22Rv1 (cell line): ENCODE measurements at regions not wholly inside any gene's neighbourhood (a gene's known extent, or its start where the extent isn't known, plus 50 kb on each side); places are given as distances from the start of the nearest gene placed in this dataset.

Experiments used
- ZFX ChIP-seq: fragments of 450-650 bp; IDR thresholded peaks from 2 replicates; pipeline ENCODE4 v1.6.1; 2017; ENCODE audit warnings: antibody characterized with exemption, borderline replicate concordance
- TF ChIP-seq, protein P1 (sequence below): fragments of 450-650 bp; IDR thresholded peaks from 2 replicates; pipeline ENCODE4 v1.5.1; 2017; ENCODE audit warnings: mild to moderate bottlenecking

DNA sequence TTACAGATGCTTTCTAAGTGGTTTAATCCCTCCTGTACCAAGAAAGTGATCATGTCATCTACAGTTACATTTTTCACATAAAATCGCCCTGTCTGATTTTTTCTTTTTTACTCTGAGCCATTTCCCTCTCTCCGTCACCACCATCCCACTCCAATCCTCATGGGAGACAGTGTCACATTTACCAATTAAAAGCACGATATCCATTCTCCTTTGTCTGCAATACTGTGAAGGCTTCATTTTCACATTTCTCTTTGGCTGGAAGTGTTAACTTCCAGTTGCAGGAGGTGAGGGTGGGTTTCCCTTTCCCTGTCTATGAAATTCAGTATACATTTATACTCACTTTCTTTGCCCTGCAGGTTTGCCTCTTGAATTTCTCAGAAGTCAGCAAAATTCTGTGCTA, 372.7 kb upstream of the CNR1 start:
- TF ChIP-seq, protein P1, sequence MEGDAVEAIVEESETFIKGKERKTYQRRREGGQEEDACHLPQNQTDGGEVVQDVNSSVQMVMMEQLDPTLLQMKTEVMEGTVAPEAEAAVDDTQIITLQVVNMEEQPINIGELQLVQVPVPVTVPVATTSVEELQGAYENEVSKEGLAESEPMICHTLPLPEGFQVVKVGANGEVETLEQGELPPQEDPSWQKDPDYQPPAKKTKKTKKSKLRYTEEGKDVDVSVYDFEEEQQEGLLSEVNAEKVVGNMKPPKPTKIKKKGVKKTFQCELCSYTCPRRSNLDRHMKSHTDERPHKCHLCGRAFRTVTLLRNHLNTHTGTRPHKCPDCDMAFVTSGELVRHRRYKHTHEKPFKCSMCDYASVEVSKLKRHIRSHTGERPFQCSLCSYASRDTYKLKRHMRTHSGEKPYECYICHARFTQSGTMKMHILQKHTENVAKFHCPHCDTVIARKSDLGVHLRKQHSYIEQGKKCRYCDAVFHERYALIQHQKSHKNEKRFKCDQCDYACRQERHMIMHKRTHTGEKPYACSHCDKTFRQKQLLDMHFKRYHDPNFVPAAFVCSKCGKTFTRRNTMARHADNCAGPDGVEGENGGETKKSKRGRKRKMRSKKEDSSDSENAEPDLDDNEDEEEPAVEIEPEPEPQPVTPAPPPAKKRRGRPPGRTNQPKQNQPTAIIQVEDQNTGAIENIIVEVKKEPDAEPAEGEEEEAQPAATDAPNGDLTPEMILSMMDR = no peak
- no peak for TF ChIP-seq ZFX
